Testis (tissue), 2 donors: ENCODE measurements at regions not wholly inside any gene's neighbourhood (a gene's known extent, or its start where the extent isn't known, plus 50 kb on each side); places are given as distances from the start of the nearest gene placed in this dataset.

ENCODE experiments used
- DNase-seq: peaks from one replicate; pipeline ENCODE4 v3.0.0-alpha.2; 2019
- H3K27ac ChIP-seq, 2 donors: fragments of 200-600 bp; sonication (generic); one replicate each; pipeline ENCODE4 v1.5.1; 2019
- H3K27me3 ChIP-seq: fragments of 200-600 bp; sonication (generic); one replicate; pipeline ENCODE4 v1.5.1; 2019
- H3K36me3 ChIP-seq: fragments of 200-600 bp; sonication (generic); one replicate; pipeline ENCODE4 v1.5.1; 2017; ENCODE audit warnings: low read depth; ENCODE audit errors: missing control alignments
- H3K4me1 ChIP-seq: fragments of 200-600 bp; sonication (generic); one replicate; pipeline ENCODE4 v1.5.1; 2019
- H3K4me3 ChIP-seq, 2 donors: fragments of 200-600 bp; sonication (generic); one replicate each; pipeline ENCODE4 v1.5.1; 2017 to 2019
- H3K9me3 ChIP-seq: fragments of 200-600 bp; sonication (generic); one replicate; pipeline ENCODE4 v1.5.1; 2017
- CTCF ChIP-seq, 3 experiments: fragments of 450-650 bp in 2 of 3; fragments of 200-600 bp in 1 of 3; sonication (generic) in 1 of 3; IDR thresholded peaks; one replicate each; pipeline ENCODE4 v1.5.1; 2016 to 2019; ENCODE audit warnings: antibody characterized with exemption in 3 of 3, mild to moderate bottlenecking in 2 of 3, moderate library complexity in 1 of 3
- POLR2A ChIP-seq: fragments of 450-650 bp; IDR thresholded peaks from one replicate; pipeline ENCODE4 v1.6.1; 2017; ENCODE audit warnings: antibody characterized with exemption, mild to moderate bottlenecking, moderate library complexity
- WGBS, 2 donors: methylation state at CpG; one replicate each; pipeline ENCODE4 v1.1.5; 2018; 5-methylcytosine and 5-hydroxymethylcytosine counted together
- intact Hi-C: fragments of 100-400 bp; cut with DNase I; formaldehyde crosslinking; loops from one replicate; pipeline ENCODE4 v1.15.1; 2023; ENCODE audit warnings: low total_unique reads

- H3K27me3 ChIP-seq, result no peaks in the 10 kb centered on the region
Observed at GRCh38 chr2:167851876-167852275, 395.5 kb downstream of the STK39 start.

GRCh38 chr2:167851323-167851860, 396.0 kb downstream of the STK39 start:
- intact Hi-C loops, result no loop called here
- no peaks in the 10 kb centered on the region for H3K9me3 ChIP-seq
- H3K4me1 ChIP-seq, result no peaks in the 10 kb centered on the region
- H3K4me3 ChIP-seq, result no peak overlapping the region
- H3K27ac ChIP-seq, result no peak overlapping the region
- TF ChIP-seq POLR2A (no peak), CTCF (IDR thresholded peaks at IDR 0.05) (no peak)
- H3K27me3 ChIP-seq, result no peaks in the 10 kb centered on the region
- no peak for DNase-seq
- WGBS, 2 donors, result 80 to 84% methylated on average over 4 of the region's 4 CpGs
- H3K36me3 ChIP-seq, result no peaks in the 10 kb centered on the region

More at GRCh38 chr2:167851876-167852275, 395.5 kb downstream of the STK39 start:
- no peak for TF ChIP-seq POLR2A
- no peak for TF ChIP-seq CTCF (IDR thresholded peaks at IDR 0.05)
- WGBS, 2 donors, result 63 to 82% methylated on average over 1 of the region's 1 CpG
- Histone ChIP-seq H3K4me1 (no peaks in the 10 kb centered on the region), H3K36me3 (no peaks in the 10 kb centered on the region), H3K9me3 (no peaks in the 10 kb centered on the region), H3K27ac (no peak overlapping the region), H3K4me3 (no peak overlapping the region)
- intact Hi-C loops, result no loop called here
- no peak for DNase-seq

GRCh38 chr2:167844714-167845530, 402.5 kb downstream of the STK39 start:
- Histone ChIP-seq H3K4me3 (no peak overlapping the region), H3K27ac (no peak overlapping the region), H3K36me3 (no peaks in the 10 kb centered on the region), H3K4me1 (no peaks in the 10 kb centered on the region), H3K9me3 (no peaks in the 10 kb centered on the region), H3K27me3 (no peaks in the 10 kb centered on the region)
- TF ChIP-seq CTCF (IDR thresholded peaks at IDR 0.05) (no peak), POLR2A (no peak)
- DNase-seq, result no peak
- 91 to 92% methylated on average over 9 of the region's 9 CpGs for WGBS, 2 donors
- intact Hi-C loops, result no loop called here

GRCh38 chr2:167843657-167844056, 403.7 kb downstream of the STK39 start:
- Histone ChIP-seq H3K4me1 (no peaks in the 10 kb centered on the region), H3K27ac (no peak overlapping the region), H3K4me3 (no peak overlapping the region), H3K9me3 (no peaks in the 10 kb centered on the region), H3K36me3 (no peaks in the 10 kb centered on the region), H3K27me3 (no peaks in the 10 kb centered on the region)
- intact Hi-C loops, result no loop called here
- no peak for DNase-seq
- no peak for TF ChIP-seq POLR2A
- TF ChIP-seq CTCF (IDR thresholded peaks at IDR 0.05), result no peak
- WGBS, 2 donors, result 77 to 87% methylated on average over 2 of the region's 2 CpGs
